ENCODE measurements at regions not wholly inside any gene's neighbourhood (a gene's known extent, or its start where the extent isn't known, plus 50 kb on each side); places are given as distances from the start of the nearest gene placed in this dataset.

DNA sequence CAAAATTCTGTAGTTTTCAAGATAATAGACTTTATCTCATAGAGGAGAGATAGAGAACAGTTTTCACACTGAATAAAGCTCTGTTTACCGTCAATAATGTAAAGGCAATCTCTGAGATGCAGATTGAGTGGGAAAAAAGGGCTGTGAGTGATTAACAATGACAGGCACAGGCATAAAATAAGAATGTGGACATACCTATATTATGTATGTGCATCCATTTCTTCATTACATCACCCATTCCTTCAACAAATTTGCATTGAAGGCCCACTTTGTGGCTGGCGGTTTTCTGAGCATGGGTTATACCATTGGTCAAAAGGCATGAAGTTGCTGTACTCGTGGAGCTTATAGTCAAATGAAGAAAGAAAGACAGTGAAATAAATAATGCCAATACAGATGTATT lies 1431.0 kb downstream of the AACS start:
- ChIA-PET CTCF (no interaction called here), POLR2A (no interaction called here)
- H3K4me3 ChIP-seq (ENCODE audit: control insufficient read depth in 1 of 7, extremely low read depth in 1 of 7, insufficient read depth in 4 of 7, low read depth in 2 of 7, low read length in 6 of 7) = no peak overlapping the region
- H3K27ac ChIP-seq (ENCODE audit: insufficient read depth in 1 of 2, low read depth in 1 of 2, low read length in 2 of 2, poor library complexity in 1 of 2, severe bottlenecking in 2 of 2) = no peak overlapping the region
- no peaks in the 10 kb centered on the region for H3K9me3 ChIP-seq (ENCODE audit: control extremely low read depth in 1 of 5, control insufficient read depth in 4 of 5, insufficient read depth in 2 of 5, low read depth in 1 of 5, low read length in 4 of 5)
- no peaks in the 10 kb centered on the region for H3K36me3 ChIP-seq (ENCODE audit: control insufficient read depth in 4 of 4, insufficient read depth in 4 of 4, low read length in 3 of 4)
- H3K27me3 ChIP-seq (replicated peaks in 2 of 5; ENCODE audit: control insufficient read depth in 4 of 5, insufficient read depth in 5 of 5, low read length in 4 of 5) = no peaks in the 10 kb centered on the region
- 78% methylated on average over 1 of the region's 3 CpGs for WGBS (ENCODE audit: insufficient coverage)
- no peaks in the 10 kb centered on the region for H3K4me1 ChIP-seq (ENCODE audit: control extremely low read depth in 1 of 4, control insufficient read depth in 4 of 4, insufficient read depth in 4 of 4, low read length in 3 of 4)
- DNase-seq = no peak

DNA sequence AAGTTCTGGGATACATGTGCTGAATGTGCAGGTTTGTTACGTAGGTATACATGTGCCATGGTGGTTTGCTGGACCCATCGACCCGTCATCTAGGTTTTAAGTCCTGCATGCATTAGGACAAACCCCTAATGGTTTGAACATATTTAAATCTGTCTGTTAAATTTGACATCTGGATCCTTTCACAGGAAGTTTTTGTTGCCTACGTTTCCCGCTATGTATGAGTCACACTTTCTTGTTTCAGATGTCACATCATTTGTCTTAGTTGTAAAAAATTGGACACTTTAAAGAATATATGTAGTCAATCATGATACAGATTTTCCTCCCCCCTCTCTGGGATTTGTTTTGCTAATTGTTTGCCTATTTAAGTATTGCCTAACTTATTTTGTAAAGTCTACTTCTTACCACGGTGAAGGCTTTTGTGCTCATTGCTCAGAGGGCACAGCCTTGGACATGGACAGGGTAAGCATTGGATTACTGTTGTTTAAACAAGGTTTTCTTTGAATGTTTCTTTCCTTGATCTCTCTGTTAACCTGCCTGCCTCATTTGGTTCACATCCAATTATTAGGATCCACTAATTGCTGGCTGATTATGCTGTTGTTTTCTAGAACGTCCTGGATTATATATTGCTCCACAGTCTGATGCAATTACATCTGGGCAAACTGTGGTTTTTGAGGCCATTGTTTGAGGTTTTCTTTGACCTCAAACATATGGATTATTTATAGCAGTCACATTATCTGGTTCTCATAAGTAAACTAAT lies 1441.4 kb downstream of the AACS start:
- H3K27me3 ChIP-seq (replicated peaks in 2 of 5; ENCODE audit: control insufficient read depth in 4 of 5, insufficient read depth in 5 of 5, low read length in 4 of 5) = no peaks in the 10 kb centered on the region
- DNase-seq = peak in 2 of 3 donors; percentile 5 to 25
- H3K36me3 ChIP-seq (ENCODE audit: control insufficient read depth in 4 of 4, insufficient read depth in 4 of 4, low read length in 3 of 4) = no peaks in the 10 kb centered on the region
- ChIA-PET POLR2A (no interaction called here), CTCF (no interaction called here)
- H3K27ac ChIP-seq (ENCODE audit: insufficient read depth in 1 of 2, low read depth in 1 of 2, low read length in 2 of 2, poor library complexity in 1 of 2, severe bottlenecking in 2 of 2) = no peak overlapping the region
- 81% methylated on average over 5 of the region's 7 CpGs for WGBS (ENCODE audit: insufficient coverage)
- peaks cover 0 to 6% (median 0%) of the 10 kb centered on the region in 5 experiments for H3K9me3 ChIP-seq (ENCODE audit: control extremely low read depth in 1 of 5, control insufficient read depth in 4 of 5, insufficient read depth in 2 of 5, low read depth in 1 of 5, low read length in 4 of 5)
- no peaks in the 10 kb centered on the region for H3K4me1 ChIP-seq (ENCODE audit: control extremely low read depth in 1 of 4, control insufficient read depth in 4 of 4, insufficient read depth in 4 of 4, low read length in 3 of 4)
- no peak overlapping the region for H3K4me3 ChIP-seq (ENCODE audit: control insufficient read depth in 1 of 7, extremely low read depth in 1 of 7, insufficient read depth in 4 of 7, low read depth in 2 of 7, low read length in 6 of 7)

DNA sequence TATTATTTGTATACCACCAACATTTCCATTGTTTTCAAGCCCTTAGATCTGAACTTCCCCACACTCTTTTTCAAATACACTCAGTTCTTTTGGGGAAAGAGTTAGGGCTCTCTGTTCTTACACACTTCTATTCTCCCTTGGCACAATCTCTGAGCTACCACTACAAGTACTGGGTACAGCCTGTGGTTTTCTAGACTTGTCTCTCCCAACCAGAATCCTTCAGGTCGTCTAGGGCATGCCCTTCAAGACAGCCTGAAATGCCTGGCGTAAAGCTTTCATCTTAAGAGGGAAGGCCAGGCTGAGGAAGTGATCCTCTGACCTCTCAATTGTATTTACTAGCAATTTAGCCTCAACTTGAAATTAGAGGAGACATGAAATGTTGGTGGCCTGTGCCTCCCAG lies 1442.0 kb downstream of the AACS start:
- ChIA-PET CTCF (no interaction called here), POLR2A (no interaction called here)
- Histone ChIP-seq H3K4me1 (ENCODE audit: control extremely low read depth in 1 of 4, control insufficient read depth in 4 of 4, insufficient read depth in 4 of 4, low read length in 3 of 4) (no peaks in the 10 kb centered on the region), H3K4me3 (ENCODE audit: control insufficient read depth in 1 of 7, extremely low read depth in 1 of 7, insufficient read depth in 4 of 7, low read depth in 2 of 7, low read length in 6 of 7) (no peak overlapping the region), H3K27ac (ENCODE audit: insufficient read depth in 1 of 2, low read depth in 1 of 2, low read length in 2 of 2, poor library complexity in 1 of 2, severe bottlenecking in 2 of 2) (no peak overlapping the region), H3K36me3 (ENCODE audit: control insufficient read depth in 4 of 4, insufficient read depth in 4 of 4, low read length in 3 of 4) (no peaks in the 10 kb centered on the region), H3K9me3 (ENCODE audit: control extremely low read depth in 1 of 5, control insufficient read depth in 4 of 5, insufficient read depth in 2 of 5, low read depth in 1 of 5, low read length in 4 of 5) (peaks cover 0 to 6% (median 0%) of the 10 kb centered on the region in 5 experiments), H3K27me3 (replicated peaks in 2 of 5; ENCODE audit: control insufficient read depth in 4 of 5, insufficient read depth in 5 of 5, low read length in 4 of 5) (no peaks in the 10 kb centered on the region)
- DNase-seq = no peak
- WGBS (ENCODE audit: insufficient coverage) = 17% methylated on average over 1 of the region's 2 CpGs

DNA sequence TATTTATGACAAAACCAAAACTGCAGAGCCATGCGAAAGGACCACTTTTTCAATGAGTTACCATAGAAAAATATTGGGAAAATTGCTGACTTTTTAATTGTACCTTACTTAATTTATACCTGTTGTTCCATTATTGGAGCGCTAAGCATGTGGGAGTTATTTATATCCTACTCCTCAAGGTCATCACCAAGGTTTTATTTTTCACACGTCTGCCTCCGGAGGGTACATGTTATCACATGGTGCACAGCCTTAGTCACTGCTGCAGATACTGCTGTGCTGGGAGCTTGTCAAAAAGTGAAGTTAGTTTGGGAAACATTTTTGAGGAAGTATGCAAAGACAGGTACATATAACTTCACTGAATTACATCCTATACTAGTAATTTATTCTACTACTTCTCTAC lies 1444.3 kb downstream of the AACS start:
- Histone ChIP-seq H3K27ac (ENCODE audit: insufficient read depth in 1 of 2, low read depth in 1 of 2, low read length in 2 of 2, poor library complexity in 1 of 2, severe bottlenecking in 2 of 2) (no peak overlapping the region), H3K27me3 (replicated peaks in 2 of 5; ENCODE audit: control insufficient read depth in 4 of 5, insufficient read depth in 5 of 5, low read length in 4 of 5) (no peaks in the 10 kb centered on the region), H3K9me3 (ENCODE audit: control extremely low read depth in 1 of 5, control insufficient read depth in 4 of 5, insufficient read depth in 2 of 5, low read depth in 1 of 5, low read length in 4 of 5) (peaks cover 0 to 6% (median 0%) of the 10 kb centered on the region in 5 experiments), H3K36me3 (ENCODE audit: control insufficient read depth in 4 of 4, insufficient read depth in 4 of 4, low read length in 3 of 4) (no peaks in the 10 kb centered on the region), H3K4me3 (ENCODE audit: control insufficient read depth in 1 of 7, extremely low read depth in 1 of 7, insufficient read depth in 4 of 7, low read depth in 2 of 7, low read length in 6 of 7) (no peak overlapping the region), H3K4me1 (ENCODE audit: control extremely low read depth in 1 of 4, control insufficient read depth in 4 of 4, insufficient read depth in 4 of 4, low read length in 3 of 4) (no peaks in the 10 kb centered on the region)
- WGBS (ENCODE audit: insufficient coverage) = no CpG with 5 or more reads among the region's 4 CpGs
- no peak for DNase-seq
- ChIA-PET POLR2A (no interaction called here), CTCF (interaction anchor here (0.7 kb wide), 1 partner anchor 726 kb away, joined by 3 read pairs; no protein-coding TSS in a partner anchor)

DNA sequence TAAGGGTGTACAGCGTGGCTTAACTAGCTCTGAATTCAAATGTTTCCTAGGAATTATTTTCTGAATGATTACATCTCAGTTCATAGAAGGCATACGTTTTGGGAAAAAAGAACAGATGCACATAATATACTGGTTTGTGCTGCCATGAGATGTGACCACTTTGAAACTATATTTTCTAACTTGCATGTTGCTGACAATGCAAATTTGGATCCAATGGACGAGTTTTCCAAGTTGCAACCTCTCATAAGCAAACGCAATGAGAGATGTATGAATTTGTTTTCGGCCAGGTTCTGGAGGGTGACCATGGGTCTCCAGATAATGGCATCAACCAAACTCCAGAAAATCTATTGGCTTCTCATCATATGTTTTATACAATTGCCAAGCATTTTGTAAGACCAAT lies 1445.4 kb downstream of the AACS start:
- Histone ChIP-seq H3K4me1 (ENCODE audit: control extremely low read depth in 1 of 4, control insufficient read depth in 4 of 4, insufficient read depth in 4 of 4, low read length in 3 of 4) (no peaks in the 10 kb centered on the region), H3K27me3 (replicated peaks in 2 of 5; ENCODE audit: control insufficient read depth in 4 of 5, insufficient read depth in 5 of 5, low read length in 4 of 5) (no peaks in the 10 kb centered on the region), H3K4me3 (ENCODE audit: control insufficient read depth in 1 of 7, extremely low read depth in 1 of 7, insufficient read depth in 4 of 7, low read depth in 2 of 7, low read length in 6 of 7) (no peak overlapping the region), H3K9me3 (ENCODE audit: control extremely low read depth in 1 of 5, control insufficient read depth in 4 of 5, insufficient read depth in 2 of 5, low read depth in 1 of 5, low read length in 4 of 5) (peaks cover 0 to 3% (median 0%) of the 10 kb centered on the region in 5 experiments), H3K27ac (ENCODE audit: insufficient read depth in 1 of 2, low read depth in 1 of 2, low read length in 2 of 2, poor library complexity in 1 of 2, severe bottlenecking in 2 of 2) (no peak overlapping the region), H3K36me3 (ENCODE audit: control insufficient read depth in 4 of 4, insufficient read depth in 4 of 4, low read length in 3 of 4) (no peaks in the 10 kb centered on the region)
- no peak for DNase-seq
- ChIA-PET POLR2A (no interaction called here), CTCF (no interaction called here)
- 96% methylated on average over 5 of the region's 5 CpGs for WGBS (ENCODE audit: insufficient coverage)

DNA sequence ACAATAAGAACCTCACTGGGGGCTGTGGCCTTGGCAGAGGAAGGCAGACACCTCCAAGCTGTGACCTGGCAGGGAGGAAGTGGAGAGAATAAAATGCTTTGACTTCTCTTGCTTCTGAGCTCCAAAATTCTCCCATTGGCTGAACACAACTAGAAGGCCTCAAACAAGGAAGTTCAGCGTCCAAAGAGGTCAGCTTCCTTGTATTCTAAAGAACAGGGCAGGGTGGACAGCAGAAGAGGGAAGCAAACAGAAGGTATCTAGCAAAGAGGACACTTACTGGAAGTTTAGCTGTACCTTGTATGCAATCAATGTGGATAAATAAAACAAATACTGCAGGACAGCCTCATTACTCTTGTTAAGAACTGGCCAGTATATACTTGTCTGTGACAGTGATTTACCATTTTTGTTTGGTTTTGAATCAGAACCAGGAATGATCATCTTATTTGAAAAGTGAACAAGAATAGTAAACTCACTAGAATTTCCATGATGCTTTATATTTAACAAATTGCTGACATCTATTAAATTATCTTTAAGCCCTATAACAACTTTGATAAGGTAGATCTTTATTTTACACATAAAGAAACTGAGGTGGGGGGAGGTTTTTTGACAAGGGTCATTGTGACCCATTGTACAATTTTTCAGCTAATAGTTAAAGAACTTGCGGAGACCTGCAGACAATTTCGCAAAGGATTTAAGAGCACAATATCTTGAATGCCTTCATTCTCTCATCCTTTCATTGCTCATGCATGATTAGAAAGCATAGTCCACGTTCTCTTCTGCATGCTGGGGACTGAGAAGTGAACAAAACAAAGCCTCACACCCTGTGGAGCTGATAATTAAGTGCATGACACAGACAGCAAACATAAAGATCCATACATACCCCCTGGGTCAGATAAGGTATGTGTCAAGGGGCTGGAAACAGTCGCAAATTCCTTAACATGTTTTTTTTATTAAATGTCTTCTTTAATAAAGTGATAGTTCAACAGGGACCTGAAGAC lies 1448.0 kb downstream of the AACS start:
- DNase-seq = no peak
- H3K4me1 ChIP-seq (ENCODE audit: control extremely low read depth in 1 of 4, control insufficient read depth in 4 of 4, insufficient read depth in 4 of 4, low read length in 3 of 4) = no peaks in the 10 kb centered on the region
- H3K9me3 ChIP-seq (ENCODE audit: control extremely low read depth in 1 of 5, control insufficient read depth in 4 of 5, insufficient read depth in 2 of 5, low read depth in 1 of 5, low read length in 4 of 5) = peaks cover 0 to 2% (median 0%) of the 10 kb centered on the region in 5 experiments
- no peaks in the 10 kb centered on the region for H3K27me3 ChIP-seq (replicated peaks in 2 of 5; ENCODE audit: control insufficient read depth in 4 of 5, insufficient read depth in 5 of 5, low read length in 4 of 5)
- WGBS (ENCODE audit: insufficient coverage) = 69% methylated on average over 3 of the region's 5 CpGs
- no peak overlapping the region for H3K27ac ChIP-seq (ENCODE audit: insufficient read depth in 1 of 2, low read depth in 1 of 2, low read length in 2 of 2, poor library complexity in 1 of 2, severe bottlenecking in 2 of 2)
- no peaks in the 10 kb centered on the region for H3K36me3 ChIP-seq (ENCODE audit: control insufficient read depth in 4 of 4, insufficient read depth in 4 of 4, low read length in 3 of 4)
- H3K4me3 ChIP-seq (ENCODE audit: control insufficient read depth in 1 of 7, extremely low read depth in 1 of 7, insufficient read depth in 4 of 7, low read depth in 2 of 7, low read length in 6 of 7) = no peak overlapping the region
- ChIA-PET CTCF (no interaction called here), POLR2A (no interaction called here)

All from common myeloid progenitor, CD34-positive (primary cell).